ENCODE measurements at regions not wholly inside any gene's neighbourhood (a gene's known extent, or its start where the extent isn't known, plus 50 kb on each side); places are given as distances from the start of the nearest gene placed in this dataset.

GRCh38 chr2:199588054-199588453 lies 130.3 kb upstream of the SATB2 start:
- no peak overlapping the region for H3K4me3 ChIP-seq (ENCODE audit: low read depth in 2 of 2, low read length in 1 of 2)
- CTCF ChIA-PET = no interaction called here
- 12% methylated on average over 3 of the region's 3 CpGs for whole genome bisulfite sequencing (ENCODE audit: low lambda C conversion rate)

More at GRCh38 chr2:199588054-199588453, 130.3 kb upstream of the SATB2 start:
- no peak for DNase-seq
- Histone ChIP-seq H3K36me3 (replicated peaks in 1 of 2; ENCODE audit: control insufficient read depth in 1 of 2, insufficient read depth in 2 of 2, low read length in 1 of 2) (no peaks in the 10 kb centered on the region), H3K4me2 (no peak overlapping the region), H3K27ac (ENCODE audit: low read depth in 2 of 2, low read length in 1 of 2) (no peak overlapping the region), H3K27me3 (ENCODE audit: insufficient read depth) (peaks cover 21% of the 10 kb centered on the region; the same call in 1 of the 2 replicates), H3K9me2 (no peaks in the 10 kb centered on the region), H3K4me1 (ENCODE audit: control insufficient read depth in 1 of 2, insufficient read depth in 2 of 2, low read depth in 1 of 2, low read length in 1 of 2) (no peaks in the 10 kb centered on the region), H2AFZ (ENCODE audit: low read depth) (no peak overlapping the region), H3F3A (replicated peaks; ENCODE audit: insufficient read depth) (no peaks in the 10 kb centered on the region), H3K9me3 (no peaks in the 10 kb centered on the region), H3K79me2 (ENCODE audit: insufficient read depth) (no peaks in the 10 kb centered on the region), H4K20me1 (ENCODE audit: insufficient read depth) (no peaks in the 10 kb centered on the region), H3K9ac (no peak overlapping the region)
- no peak for TF ChIP-seq RCOR1 (IDR thresholded peaks at IDR 0.05; ENCODE audit: low read length)
- no peak for TF ChIP-seq YY1 (IDR thresholded peaks at IDR 0.05; ENCODE audit: low read depth)
- no peak for TF ChIP-seq IRF3 (IDR thresholded peaks at IDR 0.05; ENCODE audit: low read depth, low read length)
- TF ChIP-seq TEAD4 (IDR thresholded peaks at IDR 0.05; ENCODE audit: borderline replicate concordance, insufficient read depth) = no peak
- TF ChIP-seq RXRA (IDR thresholded peaks at IDR 0.05; ENCODE audit: borderline replicate concordance, low read depth) = no peak
- TF ChIP-seq, protein P1, sequence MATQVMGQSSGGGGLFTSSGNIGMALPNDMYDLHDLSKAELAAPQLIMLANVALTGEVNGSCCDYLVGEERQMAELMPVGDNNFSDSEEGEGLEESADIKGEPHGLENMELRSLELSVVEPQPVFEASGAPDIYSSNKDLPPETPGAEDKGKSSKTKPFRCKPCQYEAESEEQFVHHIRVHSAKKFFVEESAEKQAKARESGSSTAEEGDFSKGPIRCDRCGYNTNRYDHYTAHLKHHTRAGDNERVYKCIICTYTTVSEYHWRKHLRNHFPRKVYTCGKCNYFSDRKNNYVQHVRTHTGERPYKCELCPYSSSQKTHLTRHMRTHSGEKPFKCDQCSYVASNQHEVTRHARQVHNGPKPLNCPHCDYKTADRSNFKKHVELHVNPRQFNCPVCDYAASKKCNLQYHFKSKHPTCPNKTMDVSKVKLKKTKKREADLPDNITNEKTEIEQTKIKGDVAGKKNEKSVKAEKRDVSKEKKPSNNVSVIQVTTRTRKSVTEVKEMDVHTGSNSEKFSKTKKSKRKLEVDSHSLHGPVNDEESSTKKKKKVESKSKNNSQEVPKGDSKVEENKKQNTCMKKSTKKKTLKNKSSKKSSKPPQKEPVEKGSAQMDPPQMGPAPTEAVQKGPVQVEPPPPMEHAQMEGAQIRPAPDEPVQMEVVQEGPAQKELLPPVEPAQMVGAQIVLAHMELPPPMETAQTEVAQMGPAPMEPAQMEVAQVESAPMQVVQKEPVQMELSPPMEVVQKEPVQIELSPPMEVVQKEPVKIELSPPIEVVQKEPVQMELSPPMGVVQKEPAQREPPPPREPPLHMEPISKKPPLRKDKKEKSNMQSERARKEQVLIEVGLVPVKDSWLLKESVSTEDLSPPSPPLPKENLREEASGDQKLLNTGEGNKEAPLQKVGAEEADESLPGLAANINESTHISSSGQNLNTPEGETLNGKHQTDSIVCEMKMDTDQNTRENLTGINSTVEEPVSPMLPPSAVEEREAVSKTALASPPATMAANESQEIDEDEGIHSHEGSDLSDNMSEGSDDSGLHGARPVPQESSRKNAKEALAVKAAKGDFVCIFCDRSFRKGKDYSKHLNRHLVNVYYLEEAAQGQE (IDR thresholded peaks at IDR 0.05; ENCODE audit: low read depth, low read length) = no peak
- no peak for TF ChIP-seq USF2 (IDR thresholded peaks at IDR 0.05; ENCODE audit: borderline replicate concordance, low read depth, low read length)
- no peak for TF ChIP-seq MXI1 (IDR thresholded peaks at IDR 0.05; ENCODE audit: low read depth, low read length)
- TF ChIP-seq EZH2phosphoT487 (IDR thresholded peaks at IDR 0.05; ENCODE audit: borderline replicate concordance, low read depth) = no peak
- TF ChIP-seq GATA2 (CRISPR knock-in tag; IDR thresholded peaks at IDR 0.05) = no peak
- no peak for TF ChIP-seq RFX5 (IDR thresholded peaks at IDR 0.05; ENCODE audit: low read length)
- TF ChIP-seq, protein P2, sequence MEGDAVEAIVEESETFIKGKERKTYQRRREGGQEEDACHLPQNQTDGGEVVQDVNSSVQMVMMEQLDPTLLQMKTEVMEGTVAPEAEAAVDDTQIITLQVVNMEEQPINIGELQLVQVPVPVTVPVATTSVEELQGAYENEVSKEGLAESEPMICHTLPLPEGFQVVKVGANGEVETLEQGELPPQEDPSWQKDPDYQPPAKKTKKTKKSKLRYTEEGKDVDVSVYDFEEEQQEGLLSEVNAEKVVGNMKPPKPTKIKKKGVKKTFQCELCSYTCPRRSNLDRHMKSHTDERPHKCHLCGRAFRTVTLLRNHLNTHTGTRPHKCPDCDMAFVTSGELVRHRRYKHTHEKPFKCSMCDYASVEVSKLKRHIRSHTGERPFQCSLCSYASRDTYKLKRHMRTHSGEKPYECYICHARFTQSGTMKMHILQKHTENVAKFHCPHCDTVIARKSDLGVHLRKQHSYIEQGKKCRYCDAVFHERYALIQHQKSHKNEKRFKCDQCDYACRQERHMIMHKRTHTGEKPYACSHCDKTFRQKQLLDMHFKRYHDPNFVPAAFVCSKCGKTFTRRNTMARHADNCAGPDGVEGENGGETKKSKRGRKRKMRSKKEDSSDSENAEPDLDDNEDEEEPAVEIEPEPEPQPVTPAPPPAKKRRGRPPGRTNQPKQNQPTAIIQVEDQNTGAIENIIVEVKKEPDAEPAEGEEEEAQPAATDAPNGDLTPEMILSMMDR (IDR thresholded peaks at IDR 0.05) = no peak
- POLR2A ChIA-PET = no interaction called here

Measured in SK-N-SH (cell line).